ENCODE measurements at regions not wholly inside any gene's neighbourhood (a gene's known extent, or its start where the extent isn't known, plus 50 kb on each side); places are given as distances from the start of the nearest gene placed in this dataset.

GRCh38 chr10:56823849-56824248 lies 462.8 kb upstream of the ZWINT start:
- ATAC-seq = peak; percentile 67
- no peaks in the 10 kb centered on the region for H3K4me1 ChIP-seq (ENCODE audit: control insufficient read depth, insufficient read depth, low read length)
- no peak overlapping the region for H3K9ac ChIP-seq (ENCODE audit: control insufficient read depth, insufficient read depth, low read length)
- H3K27ac ChIP-seq (ENCODE audit: control insufficient read depth, insufficient read depth) = no peak overlapping the region
- H3K4me2 ChIP-seq (ENCODE audit: control insufficient read depth, insufficient read depth) = no peak overlapping the region
- H3K4me3 ChIP-seq = no peak overlapping the region
- ChIA-PET RAD21 (ENCODE audit: unreplicated experiment) (interaction anchor here (0.6 to 1.0 kb wide), 3 partner anchors 14 to 354 kb away, joined by 3 to 15 read pairs (median 4); no protein-coding TSS in a partner anchor), SMC1A (ENCODE audit: uncharacterized antibody, unreplicated experiment) (interaction anchor here (0.5 to 1.2 kb wide), 4 partner anchors 252 to 1155 kb away, joined by 3 to 5 read pairs (median 4); no protein-coding TSS in a partner anchor), CTCF (interaction anchor here (0.7 to 2.3 kb wide), 5 partner anchors 16 to 356 kb away, joined by 3 to 17 read pairs (median 3); no protein-coding TSS in a partner anchor), POLR2A (no interaction called here)
- H3K27me3 ChIP-seq (replicated peaks in 1 of 2; ENCODE audit: control insufficient read depth in 2 of 2, insufficient read depth in 2 of 2, low read length in 1 of 2) = no peaks in the 10 kb centered on the region
- in situ Hi-C loops (cut with MboI) = no loop called here
- FAIRE-seq = peak; percentile 87
- H3K9me3 ChIP-seq (replicated peaks; ENCODE audit: control insufficient read depth, insufficient read depth, low read length) = no peaks in the 10 kb centered on the region
- peak; percentile 5 for DNase-seq (ENCODE audit: low read depth, low spot score)
- WGBS (ENCODE audit: insufficient coverage, insufficient replicate concordance, low lambda C conversion rate, missing lambda C conversion rate) = 0% methylated on average over 1 of the region's 1 CpG
- no TSS peak for BruUV-seq (replicated peaks)
- H3K79me2 ChIP-seq (ENCODE audit: control insufficient read depth, insufficient read depth, low read length) = no peaks in the 10 kb centered on the region
- H2AFZ ChIP-seq (ENCODE audit: control insufficient read depth, low read depth, low read length) = no peak overlapping the region
- no peaks in the 10 kb centered on the region for H4K20me1 ChIP-seq (ENCODE audit: control insufficient read depth, insufficient read depth)
- H3K36me3 ChIP-seq (ENCODE audit: control insufficient read depth in 2 of 2, insufficient read depth in 2 of 2, low read length in 1 of 2) = no peaks in the 10 kb centered on the region
- intact Hi-C loops (cut with micrococcal nuclease; ENCODE audit: unreplicated experiment) = loop anchor here (1.0 to 10.0 kb wide), 2 partner anchors 355 to 459 kb away; partner anchors contain the start of gene ZWINT
- TF ChIP-seq TCF12 (IDR thresholded peaks at IDR 0.05; ENCODE audit: low read depth, low read length) = no peak
- 0 out of 2 replicates have a peak, but pooled peaks have one; percentile 15 for TF ChIP-seq YY1 (IDR thresholded peaks at IDR 0.05; ENCODE audit: low read depth, low read length)
- no peak for TF ChIP-seq BHLHE40 (IDR thresholded peaks at IDR 0.05; ENCODE audit: borderline replicate concordance in 1 of 2, low read depth in 2 of 2, low read length in 1 of 2)
- no peak for TF ChIP-seq REST (IDR thresholded peaks at IDR 0.05; ENCODE audit: low read depth, low read length)
- TF ChIP-seq ZNF274 (IDR thresholded peaks at IDR 0.05; ENCODE audit: insufficient read depth, insufficient read length) = no peak
- TF ChIP-seq SUPT20H (IDR thresholded peaks at IDR 0.05; ENCODE audit: borderline replicate concordance, control insufficient read depth, low read depth, low read length) = no peak
- no peak for TF ChIP-seq PKNOX1 (IDR thresholded peaks at IDR 0.05)
- peak; percentile 60 to 66 (median 61); a peak in 5 of 6 replicates for TF ChIP-seq CTCF (IDR thresholded peaks at IDR 0.05 in 2 of 3, conservative IDR thresholded peaks at IDR 0.05 in 1 of 3; ENCODE audit: control insufficient read depth in 2 of 3, extremely low read depth in 1 of 3, insufficient read depth in 1 of 3, low read depth in 3 of 3, low read length in 3 of 3)
- no peak for TF ChIP-seq SIX5 (IDR thresholded peaks at IDR 0.05; ENCODE audit: low read depth, low read length, severe bottlenecking)
- TF ChIP-seq RAD21 (IDR thresholded peaks at IDR 0.05; ENCODE audit: insufficient read depth, low read depth, low read length) = peak; percentile 90
- TF ChIP-seq SMC3 (IDR thresholded peaks at IDR 0.05; ENCODE audit: borderline replicate concordance, low read length) = peak; percentile 56; the same call in 1 of the 2 replicates
- TF ChIP-seq RELA (IDR thresholded peaks at IDR 0.05; ENCODE audit: borderline replicate concordance, partially characterized antibody) = no peak
- TF ChIP-seq SKIL (IDR thresholded peaks at IDR 0.05; ENCODE audit: low read depth, poor library complexity, severe bottlenecking) = no peak

Data from GM12878 (cell line).